Ishikawa (cell line): ENCODE measurements at regions not wholly inside any gene's neighbourhood (a gene's known extent, or its start where the extent isn't known, plus 50 kb on each side); places are given as distances from the start of the nearest gene placed in this dataset.

ENCODE experiments used
- CEBPB ChIP-seq: IDR thresholded peaks from 2 replicates; pipeline ENCODE4 v1.6.1; 2012
- CREB1 ChIP-seq: IDR thresholded peaks from 2 replicates; pipeline ENCODE4 v1.6.1; 2012; ENCODE audit warnings: low read depth
- EGR1 ChIP-seq: IDR thresholded peaks from 2 replicates; pipeline ENCODE4 v1.6.1; 2012
- EP300 ChIP-seq: IDR thresholded peaks from 2 replicates; pipeline ENCODE4 v1.6.1; 2012; ENCODE audit warnings: borderline replicate concordance
- FOXM1 ChIP-seq: IDR thresholded peaks from 2 replicates; pipeline ENCODE4 v1.6.1; 2012; ENCODE audit warnings: low read depth, borderline replicate concordance
- MAX ChIP-seq: IDR thresholded peaks from 2 replicates; pipeline ENCODE4 v1.6.1; 2012
- NFIC ChIP-seq: IDR thresholded peaks from 2 replicates; pipeline ENCODE4 v1.6.1; 2012
- RAD21 ChIP-seq: IDR thresholded peaks from 2 replicates; pipeline ENCODE4 v1.6.1; 2012; ENCODE audit warnings: low read depth
- REST ChIP-seq: IDR thresholded peaks from 2 replicates; pipeline ENCODE4 v1.6.1; 2012; ENCODE audit warnings: low read depth, mild to moderate bottlenecking
- TAF1 ChIP-seq: IDR thresholded peaks from 2 replicates; pipeline ENCODE4 v1.6.1; 2012; ENCODE audit warnings: low read depth, mild to moderate bottlenecking
- TCF12 ChIP-seq: IDR thresholded peaks from 2 replicates; pipeline ENCODE4 v1.6.1; 2012; ENCODE audit warnings: low read depth
- TEAD4 ChIP-seq: IDR thresholded peaks from 2 replicates; pipeline ENCODE4 v1.6.1; 2012
- YY1 ChIP-seq: IDR thresholded peaks from 2 replicates; pipeline ENCODE4 v1.6.1; 2012; ENCODE audit warnings: low read depth
- ZBTB7A ChIP-seq: IDR thresholded peaks from 2 replicates; pipeline ENCODE4 v1.6.1; 2012; ENCODE audit warnings: low read depth
- TF ChIP-seq, protein P1 (sequence below): IDR thresholded peaks from 2 replicates; pipeline ENCODE4 v1.6.1; 2012

DNA sequence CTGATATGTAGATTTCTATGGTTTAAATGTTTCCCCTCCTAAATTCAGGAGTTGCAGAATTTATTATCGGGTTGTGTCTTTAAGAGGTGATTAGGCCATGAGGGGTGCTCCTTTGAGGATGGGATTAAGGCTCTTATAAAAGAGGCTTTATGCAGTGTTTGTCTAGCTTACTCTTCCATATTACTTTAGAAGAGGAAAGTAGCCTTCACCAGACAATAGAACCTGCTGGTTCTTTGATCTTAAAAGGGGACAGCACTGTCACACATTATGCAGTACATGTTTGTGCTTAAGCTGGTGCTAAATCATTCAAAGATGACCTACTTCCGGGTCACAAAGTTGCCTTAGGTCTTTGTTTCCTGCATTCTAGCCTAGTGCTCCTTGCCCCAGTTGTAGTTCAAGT, 81.0 kb downstream of the CPXCR1 start:
- TF ChIP-seq RAD21 (no peak), NFIC (no peak), EP300 (no peak), REST (no peak), TAF1 (no peak), ZBTB7A (no peak), EGR1 (no peak), TCF12 (no peak), MAX (no peak), TEAD4 (no peak), CREB1 (no peak), YY1 (no peak), CEBPB (no peak), FOXM1 (no peak)
- TF ChIP-seq, protein P1, sequence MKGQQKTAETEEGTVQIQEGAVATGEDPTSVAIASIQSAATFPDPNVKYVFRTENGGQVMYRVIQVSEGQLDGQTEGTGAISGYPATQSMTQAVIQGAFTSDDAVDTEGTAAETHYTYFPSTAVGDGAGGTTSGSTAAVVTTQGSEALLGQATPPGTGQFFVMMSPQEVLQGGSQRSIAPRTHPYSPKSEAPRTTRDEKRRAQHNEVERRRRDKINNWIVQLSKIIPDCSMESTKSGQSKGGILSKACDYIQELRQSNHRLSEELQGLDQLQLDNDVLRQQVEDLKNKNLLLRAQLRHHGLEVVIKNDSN: no peak

- no peak for TF ChIP-seq EGR1
- TF ChIP-seq RAD21: no peak
- no peak for TF ChIP-seq EP300
- TF ChIP-seq TEAD4: no peak
- no peak for TF ChIP-seq NFIC
- TF ChIP-seq MAX: no peak
- no peak for TF ChIP-seq REST
- TF ChIP-seq CEBPB: no peak
- TF ChIP-seq CREB1: no peak
- TF ChIP-seq, protein P1: no peak
- TF ChIP-seq TCF12: no peak
- no peak for TF ChIP-seq ZBTB7A
- TF ChIP-seq YY1: no peak
These were observed 83.1 kb downstream of the CPXCR1 start for GRCh38 chrX:88830111-88830510.

GRCh38 chrX:88838392-88838791, 91.4 kb downstream of the CPXCR1 start:
- TF ChIP-seq MAX (no peak), TAF1 (no peak), EGR1 (no peak), CEBPB (no peak), CREB1 (no peak), ZBTB7A (no peak), YY1 (no peak), TEAD4 (no peak), EP300 (no peak), RAD21 (no peak), TCF12 (no peak), REST (no peak), NFIC (no peak), FOXM1 (no peak)
- TF ChIP-seq, protein P1: no peak

DNA sequence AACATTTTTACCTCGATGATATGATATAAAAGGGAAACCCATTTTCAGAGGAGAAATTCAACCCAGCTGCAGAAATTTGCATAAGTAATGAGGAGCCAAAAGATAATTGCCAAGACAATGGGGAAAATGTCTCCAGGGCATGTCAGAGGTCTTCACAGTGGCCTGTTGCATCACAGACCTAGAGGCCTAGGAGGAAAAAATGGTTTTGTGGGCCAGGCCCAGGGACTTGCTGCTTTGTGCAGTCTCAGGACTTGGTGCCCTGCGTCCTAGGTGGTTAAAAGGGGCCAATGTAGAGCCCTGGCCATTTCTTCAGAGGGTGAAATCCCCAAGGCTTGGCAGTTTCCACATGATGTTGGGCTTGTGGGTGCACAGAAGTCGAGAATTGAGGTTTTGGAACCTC, 106.9 kb downstream of the CPXCR1 start:
- TF ChIP-seq TEAD4 (no peak), ZBTB7A (no peak), CREB1 (no peak), RAD21 (no peak), REST (no peak), NFIC (no peak)
- TF ChIP-seq, protein P1: no peak
